ENCODE measurements at regions not wholly inside any gene's neighbourhood (a gene's known extent, or its start where the extent isn't known, plus 50 kb on each side); places are given as distances from the start of the nearest gene placed in this dataset.

DNA sequence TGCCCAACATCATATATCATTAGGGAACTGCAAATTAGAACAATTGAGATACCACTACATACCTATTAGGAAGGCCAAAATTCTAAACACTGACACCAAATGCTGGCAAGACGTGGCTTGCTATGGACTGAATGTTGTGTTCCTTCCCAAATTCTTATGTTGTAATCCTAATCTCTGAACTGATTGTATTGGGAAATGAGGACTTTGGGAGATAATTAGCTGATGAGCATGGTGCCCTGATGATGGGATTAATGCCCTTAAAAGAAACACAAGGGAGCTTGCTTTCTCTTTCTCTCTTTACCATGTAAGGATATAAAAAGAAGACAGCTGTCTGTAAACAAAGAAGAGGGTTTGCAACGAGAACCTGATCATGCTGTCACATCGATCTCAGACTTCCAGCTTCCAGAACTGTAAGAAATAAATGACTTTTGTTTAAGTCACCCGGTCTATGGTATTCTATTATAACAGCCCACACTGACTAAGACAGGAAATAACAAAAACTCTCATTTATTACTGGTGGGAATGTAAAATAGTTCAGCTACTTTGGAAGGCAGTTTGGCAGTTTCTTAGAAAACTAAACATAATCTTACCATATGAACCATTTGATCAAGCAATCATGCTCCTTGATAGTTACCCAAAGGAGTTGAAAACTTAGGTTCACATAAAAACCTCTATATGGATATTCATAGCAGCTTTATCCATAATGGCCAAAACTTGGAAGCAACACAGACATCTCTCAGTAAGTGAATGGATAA, 458.3 kb upstream of the CBLB start:
- no peak for DNase-seq

DNA sequence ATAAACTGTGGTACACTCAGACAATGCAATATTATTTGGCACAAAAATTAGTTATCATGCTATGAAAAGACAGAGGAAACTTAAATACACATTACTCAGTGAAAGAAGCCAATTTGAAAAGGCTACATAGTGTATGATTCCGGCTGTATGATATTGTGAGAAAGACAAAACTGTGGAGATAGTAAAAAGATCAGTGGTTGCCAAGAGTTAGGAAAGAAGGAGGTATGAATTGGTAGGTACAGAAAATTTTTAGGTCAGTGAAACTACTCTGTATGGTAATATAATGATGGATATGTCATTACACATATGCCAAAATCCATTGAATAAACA, 458.8 kb upstream of the CBLB start:
- no peak for DNase-seq

DNA sequence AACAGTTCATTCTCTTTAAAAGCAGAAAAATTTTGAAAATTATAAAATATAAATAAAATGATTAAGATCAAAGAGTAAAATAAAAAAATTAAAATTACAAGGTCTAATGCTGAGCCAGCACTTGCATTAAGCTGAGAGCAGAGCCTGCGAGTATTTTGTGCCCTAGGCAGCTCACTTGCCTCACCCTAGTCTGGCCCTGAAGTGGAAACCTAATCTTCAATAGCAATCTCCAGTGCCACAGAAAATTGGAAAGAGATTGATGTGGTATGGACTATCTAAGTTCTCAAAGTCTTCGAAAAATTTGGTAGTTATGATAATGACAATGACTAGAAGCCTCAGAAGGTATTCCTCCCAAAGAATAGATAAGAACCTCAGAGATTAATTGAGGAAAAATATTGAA, 459.4 kb upstream of the CBLB start:
- no peak for DNase-seq

DNA sequence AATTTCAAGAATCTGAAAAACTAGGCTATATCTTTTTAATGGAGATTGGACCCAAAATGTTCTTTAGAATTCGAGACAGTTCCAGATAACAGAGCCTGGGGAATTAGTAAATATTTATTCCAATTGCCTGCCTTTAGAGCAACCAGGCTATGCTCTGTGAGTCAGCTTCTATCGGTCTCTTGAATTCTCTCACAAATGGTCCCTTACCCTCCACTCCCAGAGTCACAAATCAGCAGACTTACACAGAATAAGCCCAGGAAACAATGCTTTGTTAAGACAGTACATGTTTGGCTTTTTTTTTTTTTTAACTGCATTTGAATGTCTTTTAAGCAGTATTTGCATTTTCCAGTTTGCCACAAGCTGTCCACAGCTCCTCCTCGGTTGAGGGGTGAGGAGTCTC, 460.7 kb upstream of the CBLB start:
- no peak for DNase-seq

DNA sequence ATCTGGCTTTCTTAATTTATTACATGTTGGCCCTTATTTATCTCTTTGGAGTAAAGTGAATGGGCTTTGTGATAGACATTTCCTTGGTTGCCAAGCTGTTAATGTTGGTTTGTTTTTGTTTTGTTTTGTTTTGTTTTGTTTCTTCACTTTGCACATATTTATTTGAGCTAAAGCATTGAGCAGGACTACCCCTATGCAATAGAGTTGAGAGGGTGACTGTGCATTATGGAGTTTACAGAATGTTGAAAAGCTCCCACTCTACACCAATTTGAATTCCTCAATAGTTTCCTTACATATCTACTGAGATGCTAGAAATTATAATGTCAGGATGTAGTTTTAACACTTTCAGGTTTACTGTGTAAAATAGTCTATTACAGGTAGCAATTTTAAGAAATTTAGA, 462.8 kb upstream of the CBLB start:
- no peak for DNase-seq

DNA sequence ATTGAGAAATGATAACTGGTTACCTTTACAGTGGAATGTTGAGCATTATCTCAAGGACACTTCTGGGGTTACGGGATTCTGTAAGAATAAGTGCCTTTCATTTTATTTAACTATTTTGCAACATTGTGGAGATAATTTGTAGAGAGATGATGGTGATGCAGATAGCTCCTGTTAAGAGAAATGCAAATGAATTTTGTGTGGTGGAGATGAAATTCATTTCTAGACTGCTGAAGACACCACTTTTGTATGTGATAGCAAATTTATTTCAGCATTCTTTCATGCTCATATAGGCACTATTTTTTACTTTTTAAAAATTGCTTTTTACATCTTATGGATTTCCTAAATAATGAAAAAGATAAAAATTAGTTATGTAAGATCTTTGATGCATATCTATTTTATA, 463.3 kb upstream of the CBLB start:
- no peak for DNase-seq

DNA sequence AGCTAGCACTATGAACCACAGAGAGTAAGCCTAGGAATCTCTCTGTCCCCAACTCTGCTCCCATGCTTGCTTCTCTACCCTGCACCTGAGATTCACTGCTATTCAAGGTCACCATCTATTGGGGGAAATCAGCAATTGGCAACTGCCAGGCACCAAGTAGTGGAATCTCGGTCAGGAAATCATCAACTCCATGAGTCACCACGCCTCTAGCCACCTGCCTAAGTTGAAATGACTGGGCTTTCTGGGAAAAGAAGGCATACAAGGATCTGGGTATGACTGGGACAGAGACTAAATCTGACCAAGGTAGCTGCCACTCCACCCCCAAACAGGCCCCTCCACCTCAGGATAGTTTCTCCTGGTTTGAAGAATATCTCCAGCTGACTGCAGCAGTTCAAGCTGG, 464.1 kb upstream of the CBLB start:
- no peak for DNase-seq

DNA sequence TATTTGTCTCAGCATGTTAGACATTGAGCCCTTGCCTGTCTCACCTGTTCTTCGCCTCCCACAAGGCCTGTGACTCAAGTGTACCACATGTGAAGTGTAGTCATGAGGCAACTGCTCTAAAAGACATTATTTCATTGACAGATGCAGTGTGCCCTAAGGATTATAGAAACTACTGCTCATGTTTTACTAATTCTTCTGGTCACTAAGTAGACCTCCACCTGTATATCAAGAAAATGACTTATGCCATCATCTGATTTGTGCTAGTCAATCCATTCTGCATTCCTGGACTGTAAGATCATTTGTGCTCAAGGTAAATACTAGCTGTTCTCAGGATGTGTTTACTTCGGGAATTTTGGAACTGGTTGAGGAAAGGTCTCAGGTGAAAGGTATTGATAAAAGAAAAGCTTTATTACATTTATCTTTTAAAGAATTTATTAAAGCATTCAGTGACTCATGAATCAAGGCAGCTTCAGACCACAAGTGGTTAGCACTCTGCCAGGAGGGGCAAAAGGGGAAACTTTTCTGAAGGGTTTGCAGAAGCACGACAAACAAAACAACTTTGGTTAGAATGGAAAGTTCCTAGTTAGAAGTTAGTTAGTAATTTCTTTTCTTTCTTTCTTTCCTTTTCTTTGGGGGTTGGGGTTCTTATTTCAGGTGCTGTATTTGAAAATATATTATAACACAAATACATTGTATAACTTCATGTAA, 465.3 kb upstream of the CBLB start:
- DNase-seq: no peak

DNA sequence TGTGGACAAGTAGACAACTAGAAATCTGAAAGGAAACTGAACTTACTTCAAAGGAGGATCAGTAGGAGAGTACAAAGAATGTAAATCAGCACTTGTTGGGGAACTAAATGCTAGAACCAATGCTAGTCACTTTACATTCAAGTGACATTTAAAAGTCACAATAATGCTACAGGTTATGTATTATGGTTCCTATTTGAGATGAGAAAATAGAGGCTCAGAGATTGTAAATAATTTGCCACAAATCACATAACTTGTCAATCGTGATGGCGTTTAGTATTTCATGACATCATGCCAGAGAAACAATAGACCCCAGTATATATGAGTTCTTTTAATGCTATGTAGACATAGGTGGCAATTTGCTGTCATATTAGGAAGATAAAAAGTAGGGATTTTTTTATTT, 467.8 kb upstream of the CBLB start:
- no peak for DNase-seq

DNA sequence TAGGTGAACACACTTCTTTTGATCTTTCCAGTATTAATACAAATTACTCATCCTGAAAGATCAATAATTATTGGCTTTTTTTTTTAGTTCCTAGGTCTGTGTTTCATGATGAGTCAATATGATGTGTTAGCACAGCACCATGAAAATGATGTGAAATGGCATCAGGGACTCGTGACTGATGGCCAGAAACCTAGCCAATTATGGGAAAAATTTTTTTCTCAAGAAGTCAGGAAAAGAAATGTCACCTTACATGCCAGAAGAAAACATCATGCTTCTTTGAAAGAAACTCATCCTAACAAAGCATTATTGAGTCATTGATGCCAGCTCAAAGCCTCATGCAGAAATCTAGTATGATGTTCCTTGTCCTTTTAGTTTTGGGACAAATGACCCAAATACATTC, 468.3 kb upstream of the CBLB start:
- no peak for DNase-seq

DNA sequence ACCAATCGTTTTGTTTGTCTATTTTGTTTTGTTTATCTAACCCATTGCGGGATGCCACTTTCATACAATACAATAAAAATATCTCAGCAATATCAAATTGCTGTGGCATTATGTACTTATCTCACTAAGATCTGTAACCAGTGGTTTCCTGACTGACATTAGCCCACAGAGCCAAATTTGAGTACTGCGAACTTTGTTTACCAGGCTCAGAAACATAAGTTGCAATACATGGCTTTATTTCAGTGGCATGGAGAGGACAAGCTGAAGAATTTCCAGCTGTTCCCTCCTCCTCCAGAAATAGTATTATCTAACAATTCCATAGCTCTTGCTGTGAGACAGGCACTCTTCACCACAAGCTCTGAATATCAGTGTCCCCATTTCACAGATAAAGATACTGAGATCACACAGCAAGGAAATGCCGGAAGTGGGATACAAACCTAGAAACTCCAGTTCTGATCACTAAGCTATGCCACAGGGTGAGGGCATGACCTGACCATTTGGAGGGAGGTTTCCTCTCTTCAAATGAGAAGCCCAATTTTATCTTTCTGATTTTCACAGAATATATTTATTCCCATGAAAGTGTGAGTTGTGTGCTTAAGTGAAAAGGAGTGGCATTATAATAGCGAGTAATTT, 469.9 kb upstream of the CBLB start:
- DNase-seq: no peak

DNA sequence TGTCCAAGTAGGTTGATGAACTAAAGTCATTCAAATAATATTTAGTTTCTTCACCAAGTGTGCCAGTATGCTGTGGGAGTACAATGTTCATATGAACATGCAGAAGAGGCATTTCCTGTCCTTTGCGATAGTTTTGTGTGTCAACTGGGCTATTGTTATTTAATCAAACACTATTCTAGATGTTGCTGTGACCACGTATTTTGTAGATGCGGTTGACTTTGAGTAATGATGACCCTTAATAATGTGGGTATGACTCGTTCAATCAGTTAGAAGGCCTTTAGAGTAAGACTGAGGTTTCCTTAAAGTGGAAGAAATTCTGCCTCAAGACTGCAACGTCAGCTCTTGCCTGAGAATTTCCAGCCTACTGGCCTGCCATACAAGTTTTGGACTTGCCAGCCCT, 470.7 kb upstream of the CBLB start:
- no peak for DNase-seq

DNA sequence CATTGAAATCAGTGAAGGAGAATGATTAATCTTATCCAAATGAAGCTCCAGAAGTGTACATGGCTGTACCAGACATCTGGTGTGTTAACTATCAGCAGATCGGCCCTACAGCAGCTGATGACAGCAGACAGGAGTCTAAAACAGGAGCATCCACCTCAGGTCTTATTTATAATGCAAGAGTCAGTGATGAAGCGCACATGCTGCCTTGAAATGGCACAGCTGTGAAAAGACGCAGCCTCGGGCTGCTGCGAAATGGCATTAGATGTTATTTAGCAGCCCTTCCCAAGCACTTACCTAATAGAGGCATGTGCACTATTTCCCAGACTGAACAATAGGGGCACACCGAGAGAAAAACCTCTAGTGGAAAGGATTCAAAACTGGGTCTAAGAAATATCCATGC, 472.3 kb upstream of the CBLB start:
- no peak for DNase-seq

DNA sequence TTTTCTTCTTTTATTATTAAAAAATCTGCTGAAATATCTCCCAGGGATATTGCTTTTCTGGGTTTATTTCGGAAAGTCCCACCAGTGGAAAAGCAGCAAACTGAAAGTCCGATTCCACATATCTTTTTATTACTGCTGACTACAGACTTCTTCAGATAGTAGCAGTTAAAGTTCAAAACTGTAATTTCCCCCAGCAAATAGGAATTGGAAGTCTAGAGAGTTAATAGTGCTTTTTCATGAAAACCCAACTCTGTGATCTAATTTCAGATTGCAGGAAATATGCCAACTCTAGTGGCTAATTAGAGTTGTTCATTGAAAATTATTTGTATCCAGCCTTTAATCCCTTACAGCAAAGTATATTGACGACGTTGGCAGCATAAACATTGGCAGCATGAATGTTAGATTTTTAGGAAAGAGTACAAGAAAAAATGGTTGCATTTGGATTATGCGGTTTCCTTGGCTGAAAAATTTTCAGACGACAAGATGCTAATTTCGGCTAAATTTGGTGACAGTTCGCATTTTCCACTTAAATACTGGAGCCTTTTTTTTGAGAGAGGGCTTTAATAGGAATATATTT, 472.9 kb upstream of the CBLB start:
- no peak for DNase-seq

DNA sequence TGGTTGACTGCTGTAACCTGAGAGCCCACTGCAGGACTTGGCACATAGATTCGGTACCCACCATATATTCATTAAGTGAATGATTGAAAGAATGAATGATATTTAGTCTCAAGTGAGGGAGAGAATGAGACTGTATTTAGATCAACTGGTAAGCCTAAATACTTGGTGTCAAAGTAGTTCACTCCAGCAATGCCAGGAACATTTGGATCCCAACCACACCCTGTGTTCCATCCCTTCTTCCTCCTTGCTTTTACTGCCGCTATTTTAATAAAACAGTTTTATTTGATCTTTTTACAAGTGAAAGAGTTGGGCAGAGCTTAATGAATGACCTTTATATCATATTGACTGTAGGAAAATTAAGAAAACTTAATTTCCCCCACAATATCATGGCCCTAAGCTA, 473.6 kb upstream of the CBLB start:
- DNase-seq: no peak

DNA sequence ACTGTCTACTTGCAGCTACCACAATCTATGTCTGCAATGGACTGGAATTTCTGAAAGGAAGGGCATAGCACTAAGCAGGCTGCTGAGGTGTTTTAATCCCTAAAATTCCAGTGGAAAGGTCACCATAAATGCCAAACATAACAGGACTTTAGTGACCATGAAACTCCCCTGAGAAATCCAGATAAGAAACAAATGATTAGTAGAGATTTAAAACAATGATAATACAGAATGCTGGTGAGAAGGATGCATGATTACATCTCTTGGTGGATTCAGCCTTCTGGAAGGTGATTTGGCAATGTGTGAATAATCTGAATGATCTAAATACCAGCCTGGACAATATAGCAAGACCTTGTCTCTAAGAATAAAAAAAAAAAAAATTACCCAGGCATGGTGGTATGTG, 475.0 kb upstream of the CBLB start:
- DNase-seq: no peak

DNA sequence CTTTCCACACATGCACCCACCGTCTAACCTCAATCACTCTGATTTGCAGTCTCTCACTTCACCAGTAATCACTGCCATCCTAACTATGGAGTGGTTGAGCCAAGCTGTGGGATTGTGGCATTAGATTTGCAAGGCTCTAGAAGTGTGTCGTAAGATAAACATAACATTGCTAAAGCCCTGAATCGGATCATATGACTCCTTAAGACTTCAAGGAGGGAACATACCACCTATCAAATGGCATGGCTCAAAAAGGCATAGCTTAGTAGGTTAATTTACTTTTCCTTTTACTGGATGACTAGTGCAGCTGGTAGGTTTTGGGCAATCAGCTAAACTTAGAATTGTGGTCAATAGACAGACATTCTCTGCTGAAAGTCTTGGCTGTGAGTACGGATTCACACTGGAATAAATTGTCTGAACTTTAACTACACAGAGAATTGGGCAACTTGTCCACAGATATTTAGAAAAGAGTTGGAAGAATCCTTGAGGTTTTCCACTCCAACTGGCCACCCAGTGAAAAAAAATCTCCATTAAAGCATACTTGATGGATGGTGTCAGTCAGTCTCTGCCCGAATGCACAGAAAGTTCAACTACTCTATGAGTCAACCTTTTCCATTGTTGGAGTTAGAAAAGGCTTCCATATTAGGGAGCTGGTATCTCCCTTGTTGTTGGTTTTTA, 476.7 kb upstream of the CBLB start:
- peak; percentile 0 to 27 for DNase-seq

DNA sequence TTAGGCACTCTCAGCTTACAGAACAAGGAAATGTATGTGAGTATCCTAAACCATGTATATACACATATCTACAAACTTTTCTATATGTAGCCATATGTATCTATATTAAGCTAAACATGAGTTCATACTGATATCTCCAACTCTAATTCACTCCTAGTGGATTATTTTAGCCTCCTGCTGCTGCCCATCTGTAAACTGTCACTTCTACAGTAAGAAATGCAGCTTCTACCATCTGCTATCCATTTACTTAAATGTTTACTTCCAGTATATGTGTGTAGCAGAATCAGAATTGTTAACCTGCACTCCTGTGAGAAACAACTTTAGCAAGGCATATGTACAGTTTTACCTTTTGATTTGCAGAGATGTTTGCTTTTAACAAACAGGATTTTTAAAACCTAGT, 478.5 kb upstream of the CBLB start:
- no peak for DNase-seq

DNA sequence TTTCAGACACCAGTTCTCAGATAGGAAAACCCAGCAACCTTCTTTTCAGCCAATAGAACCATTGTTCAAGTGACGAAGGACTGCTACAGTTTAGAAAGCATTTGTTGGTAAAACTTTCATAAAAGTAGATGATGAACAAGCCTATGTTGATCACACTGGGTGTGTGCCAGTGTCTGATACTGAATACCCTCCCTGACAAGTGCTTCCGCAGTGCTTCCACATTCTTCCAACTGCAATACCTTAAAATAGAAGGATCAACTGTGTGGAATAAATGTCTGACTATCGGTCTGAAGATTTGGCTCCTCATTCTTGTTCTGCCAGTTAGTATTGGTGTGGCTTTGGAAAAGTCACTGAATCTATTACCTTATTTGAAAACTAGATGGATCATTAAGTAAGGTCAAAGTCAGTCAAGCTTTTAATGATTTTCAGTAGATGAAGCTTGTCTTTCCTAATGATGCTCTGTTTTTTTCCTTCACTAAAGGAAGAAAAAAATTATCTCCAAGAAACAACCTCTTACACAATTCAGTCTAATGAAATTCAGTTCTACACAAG, 479.4 kb upstream of the CBLB start:
- DNase-seq: no peak

DNA sequence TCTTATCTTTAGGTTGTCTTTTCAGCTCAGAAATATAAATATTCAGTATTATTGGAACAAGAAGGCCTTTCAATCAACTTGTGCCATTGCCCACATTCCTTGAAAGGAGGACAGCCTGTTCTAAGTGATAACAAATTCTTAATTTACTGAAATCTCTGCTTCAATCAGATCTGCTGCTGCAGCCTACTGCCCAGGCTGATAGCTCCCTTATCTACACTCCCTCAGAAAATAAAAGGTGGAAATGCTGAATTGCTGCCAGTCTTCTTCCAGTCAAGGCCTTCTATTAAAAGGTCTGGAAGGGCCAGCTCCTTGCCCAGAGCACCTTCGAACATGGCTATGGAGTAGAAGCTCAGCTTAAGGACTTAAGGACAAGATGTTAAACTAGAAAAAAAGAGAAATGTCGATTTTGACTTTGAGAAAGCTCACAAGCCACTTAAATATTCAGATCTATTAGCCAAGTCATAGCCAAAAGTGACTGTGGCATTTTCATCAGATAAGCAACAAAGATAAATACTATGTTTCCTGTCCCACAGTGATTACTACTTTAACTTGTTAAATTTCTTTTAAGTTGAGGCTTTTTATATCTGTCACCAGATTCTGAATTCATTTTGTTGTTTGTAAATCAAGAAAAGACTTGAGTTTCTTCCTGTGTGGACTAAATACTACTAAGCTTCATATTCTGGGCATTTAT, 480.5 kb upstream of the CBLB start:
- no peak for DNase-seq

DNA sequence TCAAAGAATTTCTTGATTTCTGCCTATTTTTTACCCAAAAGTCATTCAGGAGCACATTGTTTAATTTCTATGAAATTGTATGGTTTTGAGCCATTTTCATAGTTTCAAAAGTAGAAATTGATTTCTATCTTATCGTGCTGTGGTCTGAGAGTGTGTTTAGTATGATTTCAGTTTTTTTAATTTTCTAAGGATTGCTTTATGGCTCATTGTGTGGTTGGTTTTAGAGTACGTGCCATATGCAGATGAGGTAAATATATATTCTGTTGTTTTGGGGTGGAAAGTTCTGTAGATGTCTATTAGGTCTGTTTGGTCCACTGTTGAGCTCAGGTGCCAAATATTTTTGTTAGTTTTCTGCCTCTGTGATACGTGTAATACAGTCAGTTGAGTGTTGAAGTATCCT, 487.1 kb upstream of the CBLB start:
- DNase-seq: no peak

DNA sequence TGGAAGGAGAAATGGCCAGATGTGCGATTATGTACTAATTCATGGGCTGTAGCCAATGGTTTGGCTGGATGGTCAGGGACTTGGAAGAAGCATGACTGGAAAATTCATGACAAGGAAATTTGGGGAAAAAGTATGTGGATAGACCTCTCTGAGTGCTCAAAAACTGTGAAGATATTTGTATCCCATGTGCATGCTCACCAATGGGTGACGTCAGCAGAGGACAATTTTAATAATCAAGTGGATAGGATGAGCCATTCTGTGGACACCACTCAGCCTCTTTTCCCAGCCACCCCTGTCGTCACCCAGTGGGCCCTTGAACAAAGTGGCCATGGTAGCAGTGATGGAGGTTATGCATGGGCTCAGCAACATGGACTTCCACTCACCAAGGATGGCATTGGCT, 490.9 kb upstream of the CBLB start:
- no peak for DNase-seq
